Peyer's patch (tissue), 4 donors: ENCODE measurements at regions not wholly inside any gene's neighbourhood (a gene's known extent, or its start where the extent isn't known, plus 50 kb on each side); places are given as distances from the start of the nearest gene placed in this dataset.

Source experiments
- POLR2A ChIP-seq, 2 donors: fragments of 450-650 bp; IDR thresholded peaks; one replicate each; pipeline ENCODE4 v1.5.1; 2017; ENCODE audit warnings: antibody characterized with exemption in 2 of 2, mild to moderate bottlenecking in 2 of 2, moderate library complexity in 2 of 2
- TF ChIP-seq, protein P1 (sequence below), 6 experiments: fragments of 450-650 bp in 4 of 6; fragments of 200-600 bp in 2 of 6; sonication (generic) in 1 of 6; IDR thresholded peaks; one replicate each; pipeline ENCODE4 v1.5.1; 2017 to 2019; ENCODE audit warnings: antibody characterized with exemption in 6 of 6, mild to moderate bottlenecking in 3 of 6, moderate library complexity in 1 of 6

DNA sequence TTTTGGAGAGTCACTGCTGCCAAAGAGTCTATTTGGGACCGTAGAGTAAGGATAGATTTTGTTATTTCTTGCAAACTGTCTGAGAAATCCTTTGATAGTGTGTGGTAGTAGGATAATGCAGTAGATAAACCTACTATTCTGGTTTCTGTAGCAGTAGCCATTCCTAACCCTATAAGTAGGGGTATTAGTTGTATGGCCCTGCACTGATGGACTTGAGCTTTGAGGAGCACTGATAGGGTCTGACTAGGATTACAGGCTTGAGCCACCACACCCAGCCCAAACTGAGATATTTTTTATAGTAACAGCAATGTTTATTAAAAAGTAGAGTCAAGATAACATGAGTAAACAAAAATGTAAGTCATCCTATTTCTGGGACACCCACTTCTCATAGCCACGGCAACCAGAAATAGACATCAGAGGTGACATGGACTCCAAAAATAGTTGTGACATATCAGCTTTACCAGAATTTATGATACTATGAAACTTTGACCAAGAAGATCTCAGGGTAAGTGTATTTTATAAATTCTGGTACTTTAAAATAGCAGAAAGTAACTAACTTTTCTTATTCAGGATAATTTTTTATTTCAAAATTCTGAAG is 479.1 kb downstream of the SUCLA2 start:
- TF ChIP-seq, protein P1, sequence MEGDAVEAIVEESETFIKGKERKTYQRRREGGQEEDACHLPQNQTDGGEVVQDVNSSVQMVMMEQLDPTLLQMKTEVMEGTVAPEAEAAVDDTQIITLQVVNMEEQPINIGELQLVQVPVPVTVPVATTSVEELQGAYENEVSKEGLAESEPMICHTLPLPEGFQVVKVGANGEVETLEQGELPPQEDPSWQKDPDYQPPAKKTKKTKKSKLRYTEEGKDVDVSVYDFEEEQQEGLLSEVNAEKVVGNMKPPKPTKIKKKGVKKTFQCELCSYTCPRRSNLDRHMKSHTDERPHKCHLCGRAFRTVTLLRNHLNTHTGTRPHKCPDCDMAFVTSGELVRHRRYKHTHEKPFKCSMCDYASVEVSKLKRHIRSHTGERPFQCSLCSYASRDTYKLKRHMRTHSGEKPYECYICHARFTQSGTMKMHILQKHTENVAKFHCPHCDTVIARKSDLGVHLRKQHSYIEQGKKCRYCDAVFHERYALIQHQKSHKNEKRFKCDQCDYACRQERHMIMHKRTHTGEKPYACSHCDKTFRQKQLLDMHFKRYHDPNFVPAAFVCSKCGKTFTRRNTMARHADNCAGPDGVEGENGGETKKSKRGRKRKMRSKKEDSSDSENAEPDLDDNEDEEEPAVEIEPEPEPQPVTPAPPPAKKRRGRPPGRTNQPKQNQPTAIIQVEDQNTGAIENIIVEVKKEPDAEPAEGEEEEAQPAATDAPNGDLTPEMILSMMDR (IDR thresholded peaks at IDR 0.05): no peak
- TF ChIP-seq POLR2A (IDR thresholded peaks at IDR 0.05): no peak
